Body of pancreas (tissue), 4 donors: ENCODE measurements at regions not wholly inside any gene's neighbourhood (a gene's known extent, or its start where the extent isn't known, plus 50 kb on each side); places are given as distances from the start of the nearest gene placed in this dataset.

Source experiments
- ATAC-seq: fragments of 150-250 bp; one replicate; pipeline ENCODE4 v1.9.1; 2016
- DNase-seq, 4 donors: peaks; one replicate each; pipeline ENCODE4 v3.0.0-alpha.2; 2019
- H3K27ac ChIP-seq, 4 donors: fragments of 200-600 bp; sonication (generic); 1 replicate in 3 of 4; 2 replicates in 1 of 4; pipeline versions ENCODE4 v1.5.1 to v1.6.1; 2016 to 2019; ENCODE audit warnings: mild to moderate bottlenecking in 1 of 4, mixed read lengths in 1 of 4, moderate library complexity in 1 of 4
- H3K27me3 ChIP-seq, 2 donors: fragments of 200-600 bp; sonication (generic); one replicate each; pipeline ENCODE4 v1.6.0; 2016; ENCODE audit warnings: mild to moderate bottlenecking in 1 of 2
- H3K36me3 ChIP-seq, 2 donors: fragments of 200-600 bp; sonication (generic); replicated peaks in 1 of 2; 2 replicates each; pipeline ENCODE4 v1.5.1; 2016; ENCODE audit warnings: low read depth in 2 of 2; ENCODE audit not compliant: insufficient read depth in 1 of 2
- H3K4me1 ChIP-seq: fragments of 200-600 bp; sonication (generic); one replicate; pipeline ENCODE4 v1.6.0; 2016
- H3K4me3 ChIP-seq, 2 donors: fragments of 200-600 bp; sonication (generic); 1 replicate in 1 of 2; 2 replicates in 1 of 2; pipeline ENCODE4 v1.5.1; 2016 to 2019
- H3K9me3 ChIP-seq, 3 donors: fragments of 200-600 bp; sonication (generic); 1 replicate in 2 of 3; 2 replicates in 1 of 3; pipeline ENCODE4 v1.5.1; 2016
- CTCF ChIP-seq, 7 experiments: fragments of 450-650 bp in 4 of 7; fragments of 200-600 bp in 3 of 7; sonication (generic) in 3 of 7; IDR thresholded peaks; one replicate each; pipeline ENCODE4 v1.5.1; 2016 to 2019; ENCODE audit warnings: antibody characterized with exemption in 7 of 7
- POLR2A ChIP-seq, 3 donors: fragments of 450-650 bp; IDR thresholded peaks; one replicate each; pipeline ENCODE4 v1.6.1; 2016; ENCODE audit warnings: antibody characterized with exemption in 3 of 3, mild to moderate bottlenecking in 2 of 3
- WGBS, 2 donors: methylation state at CpG; one replicate each; pipeline ENCODE4 v1.1.5; 2017; 5-methylcytosine and 5-hydroxymethylcytosine counted together
- intact Hi-C: fragments of 100-400 bp; cut with DNase I; formaldehyde crosslinking; loops from one replicate; pipeline ENCODE4 v1.15.1; 2023

GRCh38 chr13:40383132-40383531, 283.3 kb downstream of the FOXO1 start:
- H3K27me3 ChIP-seq, result no peaks in the 10 kb centered on the region
- DNase-seq, result no peak
- no peak for ATAC-seq
- H3K4me1 ChIP-seq, result no peaks in the 10 kb centered on the region
- no peaks in the 10 kb centered on the region for H3K36me3 ChIP-seq
- WGBS, 2 donors, result 65 to 75% methylated on average over 7 of the region's 7 CpGs
- no peak overlapping the region for H3K27ac ChIP-seq
- intact Hi-C loops, result no loop called here
- no peaks in the 10 kb centered on the region for H3K9me3 ChIP-seq
- H3K4me3 ChIP-seq, result no peak overlapping the region
- no peak for TF ChIP-seq CTCF (IDR thresholded peaks at IDR 0.05)
- TF ChIP-seq POLR2A (IDR thresholded peaks at IDR 0.05), result no peak

- no peaks in the 10 kb centered on the region for H3K9me3 ChIP-seq
- TF ChIP-seq CTCF (IDR thresholded peaks at IDR 0.05) (no peak), POLR2A (IDR thresholded peaks at IDR 0.05) (no peak)
- no peaks in the 10 kb centered on the region for H3K4me1 ChIP-seq
- intact Hi-C loops, result no loop called here
- no peak for ATAC-seq
- H3K4me3 ChIP-seq, result no peak overlapping the region
- no peak for DNase-seq
- no peaks in the 10 kb centered on the region for H3K27me3 ChIP-seq
- H3K27ac ChIP-seq, result no peak overlapping the region
- WGBS, 2 donors, result 82 to 83% methylated on average over 4 of the region's 4 CpGs
- H3K36me3 ChIP-seq, result no peaks in the 10 kb centered on the region
Measured at GRCh38 chr13:40383885-40384284, 282.6 kb downstream of the FOXO1 start.

- Histone ChIP-seq H3K36me3 (no peaks in the 10 kb centered on the region), H3K9me3 (no peaks in the 10 kb centered on the region), H3K4me1 (no peaks in the 10 kb centered on the region), H3K27me3 (no peaks in the 10 kb centered on the region), H3K4me3 (no peak overlapping the region), H3K27ac (no peak overlapping the region)
- ATAC-seq (no peak), DNase-seq (no peak)
- intact Hi-C loops, result no loop called here
- no peak for TF ChIP-seq POLR2A (IDR thresholded peaks at IDR 0.05)
- no peak for TF ChIP-seq CTCF (IDR thresholded peaks at IDR 0.05)
- WGBS, 2 donors, result 85 to 89% methylated on average over 6 of the region's 6 CpGs
Measured at GRCh38 chr13:40384976-40385857, 281.2 kb downstream of the FOXO1 start.

- ATAC-seq (no peak), DNase-seq (no peak)
- intact Hi-C loops, result no loop called here
- no peaks in the 10 kb centered on the region for H3K9me3 ChIP-seq
- H3K27me3 ChIP-seq, result no peaks in the 10 kb centered on the region
- TF ChIP-seq POLR2A (IDR thresholded peaks at IDR 0.05) (no peak), CTCF (IDR thresholded peaks at IDR 0.05) (no peak)
- no peaks in the 10 kb centered on the region for H3K4me1 ChIP-seq
- 90 to 91% methylated on average over 4 of the region's 4 CpGs for whole genome bisulfite sequencing, 2 donors
- H3K27ac ChIP-seq, result no peak overlapping the region
- no peak overlapping the region for H3K4me3 ChIP-seq
- no peaks in the 10 kb centered on the region for H3K36me3 ChIP-seq
Measured at GRCh38 chr13:40385858-40386180, 280.6 kb downstream of the FOXO1 start.

GRCh38 chr13:40386586-40386985, 279.9 kb downstream of the FOXO1 start:
- Histone ChIP-seq H3K4me1 (no peaks in the 10 kb centered on the region), H3K36me3 (no peaks in the 10 kb centered on the region), H3K4me3 (no peak overlapping the region), H3K9me3 (no peaks in the 10 kb centered on the region), H3K27ac (no peak overlapping the region), H3K27me3 (no peaks in the 10 kb centered on the region)
- TF ChIP-seq POLR2A (IDR thresholded peaks at IDR 0.05) (no peak), CTCF (IDR thresholded peaks at IDR 0.05) (no peak)
- DNase-seq (no peak), ATAC-seq (no peak)
- 69 to 71% methylated on average over 4 of the region's 4 CpGs for WGBS, 2 donors
- intact Hi-C loops, result no loop called here
